ENCODE measurements at regions not wholly inside any gene's neighbourhood (a gene's known extent, or its start where the extent isn't known, plus 50 kb on each side); places are given as distances from the start of the nearest gene placed in this dataset.

DNA sequence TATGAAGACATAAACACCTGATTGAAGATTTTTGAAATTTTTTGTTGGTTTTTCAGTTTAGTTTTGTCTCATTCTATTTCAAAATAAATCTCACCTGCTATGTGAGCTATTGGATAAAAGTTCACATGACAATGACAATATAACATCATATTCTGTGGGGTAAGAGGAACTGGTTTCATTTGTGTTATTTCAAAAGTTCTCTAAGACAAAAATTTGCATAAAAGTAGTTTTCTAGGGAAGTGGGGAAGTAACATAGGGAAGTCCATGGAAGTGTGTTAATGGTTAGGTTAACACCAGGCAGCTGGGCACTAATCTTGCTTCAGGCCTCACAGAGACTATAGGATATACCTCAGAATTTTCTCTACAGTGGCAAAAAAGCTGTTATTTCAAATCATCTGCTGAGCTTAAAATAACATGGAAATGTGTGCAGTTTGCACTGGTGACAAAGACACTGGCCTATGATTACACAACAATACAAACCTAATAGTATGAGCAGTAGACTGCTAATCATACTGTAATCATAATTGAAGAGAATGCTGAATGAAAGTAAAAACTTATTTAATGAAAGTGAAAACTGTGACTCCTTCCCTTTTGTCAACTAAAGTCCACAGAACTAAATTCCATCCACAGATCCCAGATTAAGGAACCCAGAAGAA, 710.6 kb upstream of the TMEM132C start:
- TF ChIP-seq, protein P1, sequence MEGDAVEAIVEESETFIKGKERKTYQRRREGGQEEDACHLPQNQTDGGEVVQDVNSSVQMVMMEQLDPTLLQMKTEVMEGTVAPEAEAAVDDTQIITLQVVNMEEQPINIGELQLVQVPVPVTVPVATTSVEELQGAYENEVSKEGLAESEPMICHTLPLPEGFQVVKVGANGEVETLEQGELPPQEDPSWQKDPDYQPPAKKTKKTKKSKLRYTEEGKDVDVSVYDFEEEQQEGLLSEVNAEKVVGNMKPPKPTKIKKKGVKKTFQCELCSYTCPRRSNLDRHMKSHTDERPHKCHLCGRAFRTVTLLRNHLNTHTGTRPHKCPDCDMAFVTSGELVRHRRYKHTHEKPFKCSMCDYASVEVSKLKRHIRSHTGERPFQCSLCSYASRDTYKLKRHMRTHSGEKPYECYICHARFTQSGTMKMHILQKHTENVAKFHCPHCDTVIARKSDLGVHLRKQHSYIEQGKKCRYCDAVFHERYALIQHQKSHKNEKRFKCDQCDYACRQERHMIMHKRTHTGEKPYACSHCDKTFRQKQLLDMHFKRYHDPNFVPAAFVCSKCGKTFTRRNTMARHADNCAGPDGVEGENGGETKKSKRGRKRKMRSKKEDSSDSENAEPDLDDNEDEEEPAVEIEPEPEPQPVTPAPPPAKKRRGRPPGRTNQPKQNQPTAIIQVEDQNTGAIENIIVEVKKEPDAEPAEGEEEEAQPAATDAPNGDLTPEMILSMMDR (IDR thresholded peaks at IDR 0.05; ENCODE audit: poor library complexity, severe bottlenecking), result no peak
- TF ChIP-seq POLR2AphosphoS5 (IDR thresholded peaks at IDR 0.05), result no peak
- TF ChIP-seq, protein P2, sequence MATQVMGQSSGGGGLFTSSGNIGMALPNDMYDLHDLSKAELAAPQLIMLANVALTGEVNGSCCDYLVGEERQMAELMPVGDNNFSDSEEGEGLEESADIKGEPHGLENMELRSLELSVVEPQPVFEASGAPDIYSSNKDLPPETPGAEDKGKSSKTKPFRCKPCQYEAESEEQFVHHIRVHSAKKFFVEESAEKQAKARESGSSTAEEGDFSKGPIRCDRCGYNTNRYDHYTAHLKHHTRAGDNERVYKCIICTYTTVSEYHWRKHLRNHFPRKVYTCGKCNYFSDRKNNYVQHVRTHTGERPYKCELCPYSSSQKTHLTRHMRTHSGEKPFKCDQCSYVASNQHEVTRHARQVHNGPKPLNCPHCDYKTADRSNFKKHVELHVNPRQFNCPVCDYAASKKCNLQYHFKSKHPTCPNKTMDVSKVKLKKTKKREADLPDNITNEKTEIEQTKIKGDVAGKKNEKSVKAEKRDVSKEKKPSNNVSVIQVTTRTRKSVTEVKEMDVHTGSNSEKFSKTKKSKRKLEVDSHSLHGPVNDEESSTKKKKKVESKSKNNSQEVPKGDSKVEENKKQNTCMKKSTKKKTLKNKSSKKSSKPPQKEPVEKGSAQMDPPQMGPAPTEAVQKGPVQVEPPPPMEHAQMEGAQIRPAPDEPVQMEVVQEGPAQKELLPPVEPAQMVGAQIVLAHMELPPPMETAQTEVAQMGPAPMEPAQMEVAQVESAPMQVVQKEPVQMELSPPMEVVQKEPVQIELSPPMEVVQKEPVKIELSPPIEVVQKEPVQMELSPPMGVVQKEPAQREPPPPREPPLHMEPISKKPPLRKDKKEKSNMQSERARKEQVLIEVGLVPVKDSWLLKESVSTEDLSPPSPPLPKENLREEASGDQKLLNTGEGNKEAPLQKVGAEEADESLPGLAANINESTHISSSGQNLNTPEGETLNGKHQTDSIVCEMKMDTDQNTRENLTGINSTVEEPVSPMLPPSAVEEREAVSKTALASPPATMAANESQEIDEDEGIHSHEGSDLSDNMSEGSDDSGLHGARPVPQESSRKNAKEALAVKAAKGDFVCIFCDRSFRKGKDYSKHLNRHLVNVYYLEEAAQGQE (IDR thresholded peaks at IDR 0.05; ENCODE audit: borderline replicate concordance), result no peak
- TF ChIP-seq RAD21 (conservative IDR thresholded peaks at IDR 0.05), result no peak
- no peak for TF ChIP-seq SMC3 (conservative IDR thresholded peaks at IDR 0.05; ENCODE audit: poor library complexity)
- TF ChIP-seq EZH2 (IDR thresholded peaks at IDR 0.05; ENCODE audit: borderline replicate concordance, insufficient read depth, low read length, poor library complexity, severe bottlenecking), result no peak
- no peak for TF ChIP-seq TAF1 (IDR thresholded peaks at IDR 0.05; ENCODE audit: low read depth)
